ENCODE measurements at regions not wholly inside any gene's neighbourhood (a gene's known extent, or its start where the extent isn't known, plus 50 kb on each side); places are given as distances from the start of the nearest gene placed in this dataset.

DNA sequence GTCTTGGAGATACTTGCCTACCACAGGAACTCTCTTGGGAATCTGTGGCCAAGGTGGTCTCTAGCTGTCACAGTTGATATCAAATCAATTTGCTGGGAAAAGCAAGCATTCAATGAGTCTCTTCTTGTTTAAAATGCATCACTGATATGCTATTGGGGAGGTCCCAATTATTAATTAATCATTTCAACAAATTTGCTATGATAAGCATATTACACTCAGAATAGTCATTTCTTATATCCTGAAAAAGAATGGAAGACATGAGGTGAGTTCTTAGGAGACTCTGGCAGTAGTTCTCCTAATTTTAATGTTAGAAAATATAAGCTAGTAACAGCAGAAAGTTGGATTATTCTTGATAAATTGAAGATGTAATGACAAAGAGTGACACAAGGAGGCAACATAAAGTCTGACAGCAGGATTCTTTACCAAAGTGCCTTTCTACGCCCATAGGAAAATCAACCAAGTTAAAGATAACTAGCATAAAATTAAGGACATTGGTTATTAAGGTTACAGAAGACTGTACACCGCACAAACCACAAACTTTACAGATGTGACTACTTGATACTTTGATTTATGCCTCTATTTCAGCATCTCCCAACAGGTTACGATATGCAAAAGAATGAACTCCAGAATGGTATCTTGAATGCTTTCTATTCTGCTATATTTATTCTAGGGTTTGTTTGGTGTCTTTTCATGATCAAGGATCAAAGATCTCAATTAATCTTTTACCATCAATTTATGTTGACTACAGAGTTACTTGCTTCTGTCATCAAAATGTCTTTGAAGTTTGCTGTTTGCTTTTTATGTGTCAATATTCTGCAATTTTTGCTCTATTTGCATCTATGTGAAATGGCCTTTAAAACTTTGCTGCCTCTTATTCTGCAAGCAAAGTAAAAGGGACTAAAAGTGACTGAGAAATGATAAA is 349.6 kb upstream of the CLEC14A start:
- Histone ChIP-seq H2AK5ac (ENCODE audit: low read depth, low read length) (no peak overlapping the region), H3K18ac (ENCODE audit: low read depth, low read length) (no peak overlapping the region), H4K20me1 (ENCODE audit: insufficient read depth, low read length) (no peaks in the 10 kb centered on the region), H4K8ac (ENCODE audit: low read depth in 2 of 2, low read length in 2 of 2) (no peak overlapping the region), H3K79me1 (ENCODE audit: low read depth in 1 of 2, low read length in 2 of 2) (no peaks in the 10 kb centered on the region), H3K4me1 (ENCODE audit: control insufficient read depth, insufficient read depth, low read length) (no peaks in the 10 kb centered on the region), H2AK9ac (replicated peaks; ENCODE audit: low read depth, low read length, poor library complexity) (no peak overlapping the region), H2BK120ac (ENCODE audit: low read depth, low read length) (no peak overlapping the region), H3K9ac (ENCODE audit: low read depth, low read length) (no peak overlapping the region), H3K14ac (replicated peaks; ENCODE audit: low read depth, low read length) (no peak overlapping the region), H3K9me3 (ENCODE audit: control insufficient read depth, insufficient read depth, low read length) (no peaks in the 10 kb centered on the region), H3K27me3 (ENCODE audit: control insufficient read depth, insufficient read depth, low read length) (no peaks in the 10 kb centered on the region), H3K4me3 (ENCODE audit: insufficient read depth, low read depth, low read length) (no peak overlapping the region), H3K23ac (ENCODE audit: low read depth, low read length) (no peak overlapping the region), H2BK5ac (ENCODE audit: low read depth, low read length, poor library complexity, severe bottlenecking) (no peak overlapping the region), H2BK20ac (ENCODE audit: low read depth, low read length) (no peak overlapping the region), H4K91ac (ENCODE audit: insufficient read depth, low read depth, low read length) (no peak overlapping the region), H3K36me3 (ENCODE audit: control insufficient read depth, insufficient read depth, low read length) (no peaks in the 10 kb centered on the region), H3K4ac (ENCODE audit: low read depth, low read length) (no peak overlapping the region), H3K56ac (ENCODE audit: extremely low read depth, insufficient read depth, low read length) (no peak overlapping the region), H2BK15ac (ENCODE audit: low read depth, low read length) (no peak overlapping the region), H4K5ac (ENCODE audit: low read depth, low read length) (no peak overlapping the region), H2AFZ (replicated peaks; ENCODE audit: low read length, poor library complexity) (no peak overlapping the region), H3K9me1 (ENCODE audit: insufficient read depth, low read length) (no peaks in the 10 kb centered on the region), H3K4me2 (ENCODE audit: low read depth, low read length) (no peak overlapping the region), H3K27ac (ENCODE audit: insufficient read depth, low read length) (no peak overlapping the region)
- no TSS peak for BruUV-seq (replicated peaks)
- DNase-seq (no peak), ATAC-seq (ENCODE audit: low read depth) (no peak)
- POLR2A ChIA-PET (ENCODE audit: unreplicated experiment) = no interaction called here
- intact Hi-C loops (cut with micrococcal nuclease) (loop anchor here (10.0 kb wide), 1 partner anchor 409 kb away; no protein-coding TSS in a partner anchor), in situ Hi-C loops (cut with MboI; ENCODE audit: low sequenced_read_pairs) (no loop called here), dilution Hi-C loops (cut with HindIII; ENCODE audit: low sequenced_read_pairs, unreplicated experiment) (no loop called here)
- WGBS, 2 experiments (ENCODE audit: extremely low coverage in 2 of 2, insufficient read length in 1 of 2) = no CpG with 5 or more reads among the region's 3 CpGs
- TF ChIP-seq POLR2A (IDR thresholded peaks at IDR 0.05; ENCODE audit: low read depth, low read length) (no peak), MAFK (IDR thresholded peaks at IDR 0.05; ENCODE audit: low read depth, low read length) (0 out of 2 replicates have a peak, but pooled peaks have one; percentile 16), RAD21 (IDR thresholded peaks at IDR 0.05; ENCODE audit: low read length) (no peak), RFX5 (IDR thresholded peaks at IDR 0.05; ENCODE audit: low read depth, low read length) (no peak), CEBPB (IDR thresholded peaks at IDR 0.05; ENCODE audit: low read depth, low read length) (no peak), MXI1 (IDR thresholded peaks at IDR 0.05; ENCODE audit: borderline replicate concordance, low read depth, low read length) (no peak), CHD1 (IDR thresholded peaks at IDR 0.05; ENCODE audit: low read depth, low read length) (no peak), FOS (IDR thresholded peaks at IDR 0.05; ENCODE audit: low read depth, low read length) (no peak), RCOR1 (IDR thresholded peaks at IDR 0.05; ENCODE audit: insufficient replicate concordance, low read length) (no peak), BHLHE40 (IDR thresholded peaks at IDR 0.05; ENCODE audit: low read depth, low read length) (no peak)
- TF ChIP-seq, protein P1, sequence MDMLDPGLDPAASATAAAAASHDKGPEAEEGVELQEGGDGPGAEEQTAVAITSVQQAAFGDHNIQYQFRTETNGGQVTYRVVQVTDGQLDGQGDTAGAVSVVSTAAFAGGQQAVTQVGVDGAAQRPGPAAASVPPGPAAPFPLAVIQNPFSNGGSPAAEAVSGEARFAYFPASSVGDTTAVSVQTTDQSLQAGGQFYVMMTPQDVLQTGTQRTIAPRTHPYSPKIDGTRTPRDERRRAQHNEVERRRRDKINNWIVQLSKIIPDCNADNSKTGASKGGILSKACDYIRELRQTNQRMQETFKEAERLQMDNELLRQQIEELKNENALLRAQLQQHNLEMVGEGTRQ (IDR thresholded peaks at IDR 0.05; ENCODE audit: low read depth, low read length) = no peak
- TF ChIP-seq, protein P2, sequence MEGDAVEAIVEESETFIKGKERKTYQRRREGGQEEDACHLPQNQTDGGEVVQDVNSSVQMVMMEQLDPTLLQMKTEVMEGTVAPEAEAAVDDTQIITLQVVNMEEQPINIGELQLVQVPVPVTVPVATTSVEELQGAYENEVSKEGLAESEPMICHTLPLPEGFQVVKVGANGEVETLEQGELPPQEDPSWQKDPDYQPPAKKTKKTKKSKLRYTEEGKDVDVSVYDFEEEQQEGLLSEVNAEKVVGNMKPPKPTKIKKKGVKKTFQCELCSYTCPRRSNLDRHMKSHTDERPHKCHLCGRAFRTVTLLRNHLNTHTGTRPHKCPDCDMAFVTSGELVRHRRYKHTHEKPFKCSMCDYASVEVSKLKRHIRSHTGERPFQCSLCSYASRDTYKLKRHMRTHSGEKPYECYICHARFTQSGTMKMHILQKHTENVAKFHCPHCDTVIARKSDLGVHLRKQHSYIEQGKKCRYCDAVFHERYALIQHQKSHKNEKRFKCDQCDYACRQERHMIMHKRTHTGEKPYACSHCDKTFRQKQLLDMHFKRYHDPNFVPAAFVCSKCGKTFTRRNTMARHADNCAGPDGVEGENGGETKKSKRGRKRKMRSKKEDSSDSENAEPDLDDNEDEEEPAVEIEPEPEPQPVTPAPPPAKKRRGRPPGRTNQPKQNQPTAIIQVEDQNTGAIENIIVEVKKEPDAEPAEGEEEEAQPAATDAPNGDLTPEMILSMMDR (conservative IDR thresholded peaks at IDR 0.05; ENCODE audit: low read depth, low read length) = 0 out of 2 replicates have a peak, but pooled peaks have one; percentile 7
- TF ChIP-seq, protein P3, sequence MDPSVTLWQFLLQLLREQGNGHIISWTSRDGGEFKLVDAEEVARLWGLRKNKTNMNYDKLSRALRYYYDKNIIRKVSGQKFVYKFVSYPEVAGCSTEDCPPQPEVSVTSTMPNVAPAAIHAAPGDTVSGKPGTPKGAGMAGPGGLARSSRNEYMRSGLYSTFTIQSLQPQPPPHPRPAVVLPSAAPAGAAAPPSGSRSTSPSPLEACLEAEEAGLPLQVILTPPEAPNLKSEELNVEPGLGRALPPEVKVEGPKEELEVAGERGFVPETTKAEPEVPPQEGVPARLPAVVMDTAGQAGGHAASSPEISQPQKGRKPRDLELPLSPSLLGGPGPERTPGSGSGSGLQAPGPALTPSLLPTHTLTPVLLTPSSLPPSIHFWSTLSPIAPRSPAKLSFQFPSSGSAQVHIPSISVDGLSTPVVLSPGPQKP (IDR thresholded peaks at IDR 0.05; ENCODE audit: borderline replicate concordance, low read depth, low read length) = no peak
- CTCF ChIA-PET = no interaction called here
